Activated T-cell treated with anti-CD3 and anti-CD28 coated beads, Interleukin-2, amount 50 U/mL, for 24 hours (primary cell): ENCODE measurements at regions not wholly inside any gene's neighbourhood (a gene's known extent, or its start where the extent isn't known, plus 50 kb on each side); places are given as distances from the start of the nearest gene placed in this dataset.

ENCODE experiments used
- DNase-seq: peaks from one replicate; pipeline ENCODE4 v3.0.0-alpha.2; 2020
- H3K27ac Mint-ChIP-seq: 2 replicates; pipeline ENCODE4 v1.8.0; 2020; ENCODE audit warnings: mild to moderate bottlenecking, mixed read lengths
- H3K27me3 Mint-ChIP-seq: 2 replicates; pipeline ENCODE4 v1.8.0; 2020; ENCODE audit warnings: mixed read lengths
- H3K36me3 Mint-ChIP-seq: 2 replicates; pipeline ENCODE4 v1.8.0; 2020; ENCODE audit warnings: low read depth, mixed read lengths
- H3K4me1 Mint-ChIP-seq: 2 replicates; pipeline ENCODE4 v1.8.0; 2020; ENCODE audit warnings: low read depth, mixed read lengths
- H3K4me3 Mint-ChIP-seq: 2 replicates; pipeline ENCODE4 v1.8.0; 2020; ENCODE audit warnings: mild to moderate bottlenecking, moderate library complexity, mixed read lengths
- H3K9me3 Mint-ChIP-seq: 2 replicates; pipeline ENCODE4 v1.8.0; 2020; ENCODE audit warnings: mixed read lengths

DNA sequence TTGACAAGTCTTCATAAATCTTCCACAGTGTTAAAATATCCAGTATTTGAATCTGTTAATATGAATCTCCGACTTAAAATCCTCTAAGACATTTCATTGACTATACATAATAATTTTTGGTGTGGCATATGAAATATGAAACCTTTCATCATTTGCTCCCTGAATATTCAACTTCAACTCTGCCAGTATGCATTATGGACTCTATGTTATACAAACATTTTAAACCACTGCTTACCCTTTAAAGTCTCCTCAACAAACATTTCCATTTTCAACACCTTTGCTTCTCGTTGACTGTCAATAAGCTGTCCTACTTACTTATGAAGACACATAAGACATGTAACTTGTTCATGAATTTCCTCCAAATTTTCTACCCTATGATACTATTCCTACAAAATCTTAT, 579.4 kb upstream of the SLITRK6 start:
- Mint-ChIP-seq H3K4me1 (no peaks in the 10 kb centered on the region), H3K4me3 (no peak overlapping the region)

DNA sequence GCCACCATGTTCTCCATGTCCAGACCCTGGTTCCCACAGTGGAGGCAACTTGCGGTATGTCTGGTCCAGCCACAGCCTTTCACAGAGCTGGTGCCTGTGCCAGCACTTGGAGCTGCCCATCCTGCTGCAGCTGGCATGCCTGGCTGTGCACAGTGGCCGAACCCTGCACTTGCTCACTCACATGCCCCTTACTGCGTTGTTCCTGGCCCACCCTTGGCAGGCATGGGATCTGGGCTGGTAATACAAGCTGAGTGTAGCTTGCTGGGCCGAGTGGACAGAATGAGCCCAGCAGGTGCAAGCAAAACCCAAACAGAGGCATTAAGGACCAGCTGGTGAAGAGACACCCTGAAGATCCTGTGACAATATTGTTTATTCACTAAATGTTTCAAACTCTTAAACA, 583.9 kb upstream of the SLITRK6 start:
- no peaks in the 10 kb centered on the region for H3K4me1 Mint-ChIP-seq
- H3K27ac Mint-ChIP-seq, result no peak overlapping the region
- H3K36me3 Mint-ChIP-seq, result no peaks in the 10 kb centered on the region

More for the DNA sequence above, 579.4 kb upstream of the SLITRK6 start:
- Mint-ChIP-seq H3K36me3 (no peaks in the 10 kb centered on the region), H3K27ac (no peak overlapping the region), H3K27me3 (no peaks in the 10 kb centered on the region), H3K9me3 (peaks cover 8% of the 10 kb centered on the region)
- DNase-seq, result no peak

DNA sequence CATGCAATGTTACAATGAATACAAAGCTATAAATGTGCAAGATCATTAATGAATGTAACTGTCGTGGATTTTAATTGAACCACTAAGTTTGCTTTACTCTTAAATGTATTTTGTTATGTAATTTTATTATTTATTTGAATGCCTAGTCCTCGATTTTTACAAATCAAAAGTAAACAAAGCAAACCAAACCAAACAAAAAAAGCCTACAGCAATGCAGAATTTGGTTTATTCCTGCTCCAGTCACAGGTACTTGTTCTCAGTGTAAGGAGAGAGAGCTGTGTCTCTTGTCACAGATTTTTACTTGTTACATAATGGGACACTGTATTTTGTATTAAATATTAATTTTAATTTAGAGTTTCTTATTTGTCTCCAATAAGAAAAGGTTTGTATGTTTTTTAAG, 584.3 kb upstream of the SLITRK6 start:
- no peaks in the 10 kb centered on the region for H3K36me3 Mint-ChIP-seq
- H3K9me3 Mint-ChIP-seq, result no peaks in the 10 kb centered on the region
- H3K27ac Mint-ChIP-seq, result no peak overlapping the region
- no peaks in the 10 kb centered on the region for H3K4me1 Mint-ChIP-seq
- no peak for DNase-seq
- no peaks in the 10 kb centered on the region for H3K27me3 Mint-ChIP-seq
- H3K4me3 Mint-ChIP-seq, result no peak overlapping the region

More for the DNA sequence above, 583.9 kb upstream of the SLITRK6 start:
- H3K27me3 Mint-ChIP-seq, result no peaks in the 10 kb centered on the region
- no peak for DNase-seq
- H3K9me3 Mint-ChIP-seq, result no peaks in the 10 kb centered on the region
- H3K4me3 Mint-ChIP-seq, result no peak overlapping the region

DNA sequence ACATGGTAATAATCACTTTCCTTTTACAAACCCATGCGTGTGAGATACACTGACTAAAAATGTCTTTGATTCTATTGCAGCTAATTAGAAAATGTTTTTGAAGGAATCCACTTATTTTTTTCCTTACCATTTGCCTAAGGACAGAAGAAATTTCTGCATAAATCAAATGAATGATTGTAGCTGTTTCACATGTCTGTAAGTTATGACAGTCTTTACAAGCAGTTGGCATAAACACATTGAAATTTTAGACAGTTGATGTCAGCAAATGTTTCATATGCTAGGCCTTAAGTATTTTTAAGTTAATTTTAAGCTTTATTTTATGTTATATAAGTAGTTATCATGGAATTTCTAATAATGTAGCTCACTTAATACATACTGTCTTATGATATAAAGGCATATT, 598.4 kb upstream of the SLITRK6 start:
- Mint-ChIP-seq H3K4me3 (no peak overlapping the region), H3K27me3 (no peaks in the 10 kb centered on the region), H3K36me3 (no peaks in the 10 kb centered on the region), H3K27ac (no peak overlapping the region), H3K9me3 (peaks cover 2% of the 10 kb centered on the region), H3K4me1 (no peaks in the 10 kb centered on the region)
- DNase-seq, result no peak

- no peak for DNase-seq
- no peaks in the 10 kb centered on the region for H3K4me1 Mint-ChIP-seq
- no peak overlapping the region for H3K27ac Mint-ChIP-seq
- no peaks in the 10 kb centered on the region for H3K27me3 Mint-ChIP-seq
- H3K4me3 Mint-ChIP-seq, result no peak overlapping the region
- H3K9me3 Mint-ChIP-seq, result peaks cover 6% of the 10 kb centered on the region
- no peaks in the 10 kb centered on the region for H3K36me3 Mint-ChIP-seq
Measured at GRCh38 chr13:86399572-86399971, 600.4 kb upstream of the SLITRK6 start.

GRCh38 chr13:86402500-86402899, 603.3 kb upstream of the SLITRK6 start:
- no peak overlapping the region for H3K27ac Mint-ChIP-seq
- H3K4me3 Mint-ChIP-seq, result no peak overlapping the region
- H3K27me3 Mint-ChIP-seq, result no peaks in the 10 kb centered on the region
- H3K9me3 Mint-ChIP-seq, result peaks cover 5% of the 10 kb centered on the region
- H3K4me1 Mint-ChIP-seq, result no peaks in the 10 kb centered on the region
- DNase-seq, result no peak
- no peaks in the 10 kb centered on the region for H3K36me3 Mint-ChIP-seq

DNA sequence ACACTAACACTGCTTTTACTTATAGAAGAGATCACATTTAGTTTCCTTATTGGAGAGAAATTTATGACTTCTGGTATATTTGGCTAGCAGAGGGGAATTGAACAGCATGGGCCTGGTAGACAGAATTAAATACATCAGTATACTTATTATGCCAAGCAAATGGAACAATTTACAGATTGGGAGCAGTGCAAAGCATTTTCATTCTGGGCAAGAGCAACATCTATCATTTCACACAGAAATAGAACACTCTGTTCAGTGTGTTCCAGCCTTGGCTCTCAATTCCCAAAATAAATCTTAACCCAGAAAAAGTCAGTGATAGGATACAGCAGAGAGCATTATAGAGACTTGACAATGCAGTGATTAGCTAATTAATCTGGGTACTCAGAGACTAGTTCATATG, 604.0 kb upstream of the SLITRK6 start:
- no peaks in the 10 kb centered on the region for H3K36me3 Mint-ChIP-seq
- no peak overlapping the region for H3K27ac Mint-ChIP-seq
- no peak overlapping the region for H3K4me3 Mint-ChIP-seq
- no peak for DNase-seq
- H3K9me3 Mint-ChIP-seq, result peaks cover 5% of the 10 kb centered on the region
- H3K4me1 Mint-ChIP-seq, result no peaks in the 10 kb centered on the region
- no peaks in the 10 kb centered on the region for H3K27me3 Mint-ChIP-seq

DNA sequence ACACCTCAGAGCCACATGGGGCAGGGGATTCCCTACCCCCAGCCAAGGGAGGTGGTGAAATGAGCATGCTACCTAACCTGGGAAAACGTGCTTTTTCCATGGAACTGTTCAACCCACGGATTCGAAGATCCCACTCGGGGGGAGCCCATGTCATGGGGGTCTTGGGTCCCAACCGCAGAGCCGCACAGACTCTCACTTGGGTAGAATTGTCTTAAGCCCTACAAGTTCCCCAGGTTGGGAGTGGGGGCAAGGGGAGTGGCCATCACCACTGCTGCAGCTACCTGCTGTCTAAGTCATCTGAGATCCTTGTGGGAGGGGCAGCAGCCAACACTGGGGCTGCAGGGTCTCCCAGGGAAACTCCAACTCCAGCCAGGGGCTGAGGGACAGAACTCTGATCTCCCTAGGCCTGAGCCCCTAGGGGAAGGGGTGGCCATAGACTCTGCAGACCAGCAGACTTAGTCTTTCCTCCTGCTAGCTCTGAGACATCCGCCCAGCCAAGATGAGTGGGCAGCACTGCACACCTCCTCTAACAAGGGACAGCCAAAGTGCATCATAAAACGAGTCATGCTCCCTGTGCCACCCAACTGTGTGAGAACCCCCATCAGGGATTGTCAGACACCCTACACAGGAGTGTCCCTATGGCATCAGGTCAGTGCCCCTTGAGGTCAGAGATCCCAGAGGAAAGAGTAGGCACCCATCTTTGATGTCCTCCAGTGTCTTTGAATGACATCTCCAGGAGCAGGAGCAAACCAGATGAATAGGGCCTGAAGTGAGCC, 610.4 kb upstream of the SLITRK6 start:
- Mint-ChIP-seq H3K27me3 (no peaks in the 10 kb centered on the region), H3K4me3 (no peak overlapping the region), H3K36me3 (no peaks in the 10 kb centered on the region), H3K4me1 (no peaks in the 10 kb centered on the region), H3K9me3 (peaks cover 9% of the 10 kb centered on the region), H3K27ac (no peak overlapping the region)
- no peak for DNase-seq

DNA sequence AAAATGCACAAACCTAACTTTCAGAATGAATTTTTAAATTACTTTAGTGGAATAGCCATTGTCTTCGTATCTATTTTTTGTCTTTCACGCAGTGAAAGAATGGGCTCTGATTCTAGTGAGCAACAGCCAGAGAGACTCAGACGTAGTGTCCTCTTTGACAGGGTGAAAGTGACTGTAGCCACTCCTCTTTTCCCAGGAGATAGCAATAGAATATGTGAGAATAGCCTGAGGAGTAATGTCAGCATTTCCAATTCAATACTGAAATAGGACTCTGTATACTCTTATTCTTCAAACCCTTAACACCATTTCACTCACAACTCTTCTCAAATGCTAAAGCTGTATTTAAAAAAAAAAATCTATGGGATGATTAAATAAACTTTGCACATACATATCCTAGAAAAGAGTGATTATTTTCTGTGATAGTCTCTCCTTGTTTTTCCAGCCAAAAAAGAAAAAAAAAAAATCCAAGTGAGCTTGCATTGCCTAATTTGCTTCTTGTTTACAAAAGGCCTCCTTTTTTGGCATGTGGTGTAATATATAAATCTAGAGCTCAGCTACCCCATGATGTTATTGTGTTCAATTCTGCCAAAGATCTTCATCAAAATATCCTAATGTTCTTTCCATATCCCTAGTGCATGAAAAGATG, 626.1 kb upstream of the SLITRK6 start:
- H3K27me3 Mint-ChIP-seq, result no peaks in the 10 kb centered on the region
- H3K4me1 Mint-ChIP-seq, result no peaks in the 10 kb centered on the region
- DNase-seq, result no peak
- no peaks in the 10 kb centered on the region for H3K36me3 Mint-ChIP-seq
- no peak overlapping the region for H3K4me3 Mint-ChIP-seq
- H3K27ac Mint-ChIP-seq, result no peak overlapping the region
- peaks cover 19% of the 10 kb centered on the region for H3K9me3 Mint-ChIP-seq

DNA sequence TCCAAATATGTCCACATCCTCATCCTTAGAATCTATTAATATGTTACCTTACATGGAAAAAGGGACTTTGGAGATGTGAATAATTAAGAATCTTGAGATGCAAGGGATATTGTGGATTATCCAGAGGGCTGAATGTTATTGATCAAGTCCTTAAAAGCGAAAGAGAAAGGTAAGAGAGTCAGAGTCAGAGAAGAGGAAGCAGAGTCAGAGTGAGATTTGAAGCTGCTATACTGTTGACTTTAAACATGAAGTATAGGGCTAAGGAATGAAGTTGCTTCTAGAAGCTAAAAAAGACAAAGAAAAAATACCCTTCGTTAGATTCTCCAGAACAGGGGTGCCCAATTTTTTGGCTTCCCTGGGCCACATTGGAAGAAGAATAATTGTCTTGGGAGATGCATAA, 627.2 kb upstream of the SLITRK6 start:
- DNase-seq, result no peak
- Mint-ChIP-seq H3K4me3 (no peak overlapping the region), H3K4me1 (no peaks in the 10 kb centered on the region), H3K36me3 (no peaks in the 10 kb centered on the region), H3K9me3 (peaks cover 12% of the 10 kb centered on the region), H3K27me3 (no peaks in the 10 kb centered on the region), H3K27ac (no peak overlapping the region)

GRCh38 chr13:86429756-86430155, 630.5 kb upstream of the SLITRK6 start:
- H3K27ac Mint-ChIP-seq, result no peak overlapping the region
- H3K4me1 Mint-ChIP-seq, result no peaks in the 10 kb centered on the region
- no peaks in the 10 kb centered on the region for H3K27me3 Mint-ChIP-seq
- no peak for DNase-seq
- H3K9me3 Mint-ChIP-seq, result peaks cover 17% of the 10 kb centered on the region
- H3K4me3 Mint-ChIP-seq, result no peak overlapping the region
- no peaks in the 10 kb centered on the region for H3K36me3 Mint-ChIP-seq

DNA sequence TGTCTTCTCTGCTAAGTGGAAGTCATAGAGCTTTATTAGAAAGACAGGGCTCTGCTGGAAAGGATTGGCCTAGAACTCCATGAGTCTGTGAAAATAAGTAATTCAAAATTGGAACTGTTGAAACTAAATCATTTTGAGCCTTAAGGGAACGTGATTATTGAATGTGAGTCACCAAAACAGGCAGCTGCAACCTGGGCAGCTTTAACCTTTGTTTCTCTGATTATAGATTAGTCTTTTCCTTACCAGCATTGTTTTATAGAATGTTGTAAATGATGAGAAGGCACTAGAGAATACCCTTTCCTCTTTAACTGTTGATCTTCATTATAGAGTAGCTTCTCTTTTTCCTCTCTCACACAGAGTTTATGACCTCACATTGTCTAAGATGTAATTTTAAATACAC, 638.8 kb upstream of the SLITRK6 start:
- Mint-ChIP-seq H3K27me3 (no peaks in the 10 kb centered on the region), H3K27ac (no peak overlapping the region), H3K36me3 (no peaks in the 10 kb centered on the region), H3K9me3 (peaks cover 14% of the 10 kb centered on the region), H3K4me1 (no peaks in the 10 kb centered on the region), H3K4me3 (no peak overlapping the region)
- DNase-seq, result no peak

DNA sequence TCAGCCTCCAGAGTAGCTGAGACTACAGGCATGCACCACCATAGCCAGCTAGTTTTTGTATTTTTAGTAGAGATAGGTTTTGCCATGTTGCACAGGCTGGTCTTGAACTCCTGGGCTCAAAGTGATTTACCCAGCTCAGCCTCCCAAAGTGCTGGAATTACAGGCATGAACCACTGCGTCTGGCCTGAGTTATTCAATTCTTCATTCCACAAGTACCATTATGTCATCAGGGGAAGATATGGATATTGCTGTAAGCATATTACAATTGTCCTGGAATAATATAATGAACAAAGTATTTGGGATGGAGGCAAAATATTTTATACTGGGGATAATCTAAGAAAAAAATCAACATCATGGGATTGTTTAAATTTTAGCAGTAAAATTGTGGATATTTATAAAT, 646.0 kb upstream of the SLITRK6 start:
- no peak overlapping the region for H3K27ac Mint-ChIP-seq
- no peaks in the 10 kb centered on the region for H3K27me3 Mint-ChIP-seq
- no peaks in the 10 kb centered on the region for H3K4me1 Mint-ChIP-seq
- no peak for DNase-seq
- no peaks in the 10 kb centered on the region for H3K36me3 Mint-ChIP-seq
- no peak overlapping the region for H3K4me3 Mint-ChIP-seq
- peaks cover 7% of the 10 kb centered on the region for H3K9me3 Mint-ChIP-seq

GRCh38 chr13:86445672-86446071, 646.5 kb upstream of the SLITRK6 start:
- Mint-ChIP-seq H3K27ac (no peak overlapping the region), H3K4me1 (no peaks in the 10 kb centered on the region), H3K36me3 (no peaks in the 10 kb centered on the region), H3K9me3 (peaks cover 7% of the 10 kb centered on the region), H3K27me3 (no peaks in the 10 kb centered on the region), H3K4me3 (no peak overlapping the region)
- DNase-seq, result no peak

DNA sequence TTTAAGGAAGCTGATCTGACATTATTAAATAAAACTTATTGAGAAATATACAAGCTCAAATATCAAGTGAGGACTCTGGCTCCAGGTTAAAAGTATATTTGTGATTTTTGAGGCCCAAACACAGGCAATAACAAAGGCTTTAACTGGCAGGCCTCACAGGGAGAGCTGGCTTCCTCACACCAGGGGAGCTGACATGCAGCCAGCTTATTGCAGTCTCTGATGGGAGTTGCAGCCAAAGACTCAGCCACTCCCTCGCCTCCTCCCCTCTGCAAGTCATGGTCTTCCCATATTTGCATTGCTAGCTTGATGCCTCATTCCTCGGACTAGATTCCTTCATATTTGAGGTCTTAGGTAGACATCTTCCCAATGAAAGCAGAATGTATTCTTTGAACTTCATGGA, 647.1 kb upstream of the SLITRK6 start:
- Mint-ChIP-seq H3K4me1 (no peaks in the 10 kb centered on the region), H3K36me3 (no peaks in the 10 kb centered on the region), H3K27ac (no peak overlapping the region), H3K4me3 (no peak overlapping the region), H3K27me3 (no peaks in the 10 kb centered on the region), H3K9me3 (peaks cover 7% of the 10 kb centered on the region)
- DNase-seq, result no peak
